ENCODE measurements at regions not wholly inside any gene's neighbourhood (a gene's known extent, or its start where the extent isn't known, plus 50 kb on each side); places are given as distances from the start of the nearest gene placed in this dataset.
"Not testable (repeated sequence)": the region's sequence is repeated elsewhere in the genome, so short reads cannot be mapped to it uniquely, and the experiment has no call there.

DNA sequence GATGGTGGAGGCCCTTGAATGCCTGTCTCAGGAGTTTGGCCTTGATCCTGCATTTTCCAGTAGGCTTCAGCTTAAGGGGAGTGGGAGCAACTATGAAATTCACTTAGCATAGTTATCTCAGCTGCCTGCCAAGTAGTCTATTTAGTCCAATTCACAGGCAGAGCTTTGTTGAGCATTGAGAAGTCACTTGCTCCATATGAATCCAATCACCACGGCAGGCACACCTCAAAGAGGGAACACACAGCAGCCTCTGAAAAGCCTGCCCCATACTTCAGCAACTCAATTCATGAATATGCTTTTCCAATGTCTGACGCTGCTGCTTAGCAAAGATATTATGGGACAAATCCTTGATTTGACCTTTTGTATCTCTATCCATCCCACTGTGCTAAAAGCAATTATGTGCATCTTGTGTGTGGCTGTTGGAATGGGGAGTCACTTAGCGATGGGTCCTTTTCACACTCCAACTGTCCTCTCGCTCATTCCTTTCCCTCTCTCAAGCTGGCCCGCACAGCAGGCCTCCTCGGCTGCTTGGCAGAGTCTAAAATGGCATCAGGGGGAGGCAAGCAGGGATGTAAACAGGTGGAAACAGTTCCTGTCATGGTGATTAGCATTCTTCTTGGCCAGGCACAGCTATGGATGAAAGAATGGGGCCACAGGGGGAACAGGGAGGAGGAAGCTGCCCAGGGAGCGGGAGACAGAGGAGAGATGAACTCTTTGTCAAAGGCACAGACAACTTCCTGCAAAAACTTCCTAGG lies 56.0 kb upstream of the LRPPRC start:
- no peak for DNase-seq (ENCODE audit: low spot score)

DNA sequence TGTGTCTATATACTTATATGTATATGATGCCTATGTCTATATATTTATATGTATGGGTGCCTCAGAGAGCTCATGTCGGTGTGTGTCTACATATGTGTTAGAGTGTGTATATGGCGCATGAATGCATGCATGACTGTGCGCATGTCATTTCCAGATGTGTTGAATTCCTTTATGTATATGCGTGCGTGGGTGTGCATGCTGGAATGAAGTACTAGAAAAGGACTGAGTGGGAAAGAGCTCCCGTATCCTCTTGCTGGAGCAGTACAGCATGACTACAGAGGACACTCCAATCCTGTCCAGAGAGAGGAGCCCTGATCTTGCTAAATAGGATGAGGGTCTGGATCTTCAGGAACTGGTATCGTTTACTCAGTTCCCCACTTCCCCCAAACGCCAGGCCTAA lies 56.8 kb upstream of the LRPPRC start:
- no peak for DNase-seq (ENCODE audit: low spot score)

DNA sequence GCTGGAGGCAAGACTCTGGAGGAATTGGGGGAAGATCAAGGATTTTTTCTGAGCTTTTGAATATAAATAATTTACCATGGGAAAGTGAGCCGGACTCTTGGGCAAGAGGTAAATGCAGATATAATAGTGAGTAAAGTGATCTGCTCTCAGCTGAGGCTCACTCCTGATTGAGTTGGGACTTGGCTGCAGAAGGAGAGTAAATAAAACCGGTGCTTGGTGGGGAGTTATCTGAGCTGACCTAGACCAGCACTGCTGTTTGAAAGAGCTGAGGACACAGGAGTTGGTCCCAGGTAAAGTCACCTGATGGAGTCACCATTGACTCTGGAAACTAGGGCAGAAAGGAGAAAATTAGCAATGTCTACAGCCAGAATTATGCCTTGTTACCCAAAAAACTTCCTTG lies 57.3 kb upstream of the LRPPRC start:
- no peak for DNase-seq (ENCODE audit: low spot score)

DNA sequence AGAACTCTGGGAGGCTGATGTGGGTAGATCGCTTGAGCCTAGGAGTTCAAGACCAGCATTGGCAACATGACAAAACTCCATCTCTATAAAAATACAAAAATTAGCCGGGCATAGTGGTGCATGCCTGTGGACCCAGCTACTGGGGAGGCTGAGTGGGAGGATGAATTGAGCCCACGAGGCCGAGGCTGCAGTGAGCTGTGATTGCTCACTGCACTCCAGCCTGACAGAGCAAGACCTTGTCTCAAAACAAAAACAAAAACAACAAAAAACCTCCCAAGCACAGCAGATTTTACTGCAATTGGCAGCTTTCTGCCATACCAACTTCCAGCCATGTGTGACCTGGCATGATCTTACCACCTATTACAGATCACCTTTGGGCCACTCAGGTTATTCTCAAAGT lies 57.7 kb upstream of the LRPPRC start:
- no peak for DNase-seq (ENCODE audit: low spot score)

DNA sequence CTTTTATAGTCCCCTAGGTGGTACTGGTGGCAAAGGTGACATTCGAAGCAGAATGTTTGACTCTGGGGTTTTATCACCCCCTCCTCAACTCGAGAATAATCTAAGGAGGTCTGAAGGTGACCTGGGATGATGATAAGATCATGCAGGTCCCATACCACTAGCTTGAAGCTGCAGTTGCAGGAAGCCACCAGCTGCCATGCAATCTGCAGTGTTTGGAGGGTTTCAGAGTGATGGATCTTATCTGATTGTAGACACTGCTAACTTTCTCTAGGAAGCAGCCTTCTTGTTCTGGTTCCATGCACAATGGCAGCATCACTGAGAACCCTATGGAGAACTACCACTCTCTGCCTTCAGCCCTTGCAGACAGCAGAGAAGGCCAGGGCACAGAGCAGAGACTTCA lies 59.4 kb upstream of the LRPPRC start:
- no peak for DNase-seq (ENCODE audit: low spot score)

DNA sequence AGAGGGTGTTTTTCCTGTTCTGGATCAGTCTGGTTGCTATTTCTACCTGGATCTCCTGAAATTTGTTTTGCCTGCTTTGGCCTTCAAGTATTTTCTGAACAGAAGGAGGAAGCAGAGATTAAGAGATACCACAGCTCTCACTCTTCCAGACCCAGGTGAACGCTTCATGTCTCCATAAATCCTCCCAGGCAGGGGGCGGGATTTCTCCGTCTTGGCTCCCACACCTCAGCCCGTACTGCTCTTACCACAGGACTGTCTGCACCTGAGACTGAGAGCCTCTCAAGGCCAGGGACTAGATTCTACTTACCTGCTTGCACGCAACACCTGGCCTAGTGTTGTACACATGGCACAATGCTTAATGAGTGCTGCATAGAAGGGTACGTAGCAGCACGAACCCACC lies 59.9 kb upstream of the LRPPRC start:
- no peak for DNase-seq (ENCODE audit: low spot score)

DNA sequence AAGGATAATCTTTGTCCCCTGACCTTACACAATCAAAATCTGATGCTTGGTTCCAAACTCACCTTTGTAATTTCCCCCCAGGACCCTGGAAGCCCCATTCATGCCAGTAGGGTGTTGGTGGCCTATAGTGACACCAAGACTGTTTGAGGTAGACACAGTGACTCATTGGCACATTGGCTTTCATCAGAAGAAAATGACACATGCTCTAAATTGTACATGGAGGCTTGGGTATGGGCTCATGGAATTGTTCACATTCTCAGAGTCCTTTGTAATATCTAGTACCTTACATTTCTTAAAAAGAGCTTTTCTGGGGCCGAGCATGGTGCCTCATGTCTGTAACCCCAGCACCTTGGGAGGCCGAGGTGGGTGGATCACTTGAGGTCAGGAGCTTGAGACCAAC lies 61.2 kb upstream of the LRPPRC start:
- DNase-seq (ENCODE audit: low spot score), result no peak

DNA sequence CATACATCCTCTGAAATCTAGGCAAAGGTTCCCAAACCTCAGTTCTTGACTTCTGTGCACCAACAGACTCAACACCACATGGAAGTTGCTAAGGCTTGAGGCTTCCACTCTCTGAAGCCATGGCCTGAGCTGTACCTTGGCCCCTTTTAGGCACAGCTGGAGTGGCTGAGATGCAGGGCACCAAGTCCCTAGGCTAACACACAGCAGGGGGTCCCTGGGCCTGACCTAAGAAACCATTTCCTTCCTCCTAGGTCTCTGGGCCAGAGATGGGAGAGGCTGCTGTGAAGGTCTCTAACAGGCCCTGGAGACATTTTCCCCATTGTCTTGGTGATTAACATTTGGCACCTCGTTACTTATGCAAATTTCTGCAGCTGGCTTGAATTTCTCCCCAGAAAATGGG lies 64.5 kb upstream of the LRPPRC start:
- not testable (repeated sequence) for DNase-seq (ENCODE audit: low spot score)

DNA sequence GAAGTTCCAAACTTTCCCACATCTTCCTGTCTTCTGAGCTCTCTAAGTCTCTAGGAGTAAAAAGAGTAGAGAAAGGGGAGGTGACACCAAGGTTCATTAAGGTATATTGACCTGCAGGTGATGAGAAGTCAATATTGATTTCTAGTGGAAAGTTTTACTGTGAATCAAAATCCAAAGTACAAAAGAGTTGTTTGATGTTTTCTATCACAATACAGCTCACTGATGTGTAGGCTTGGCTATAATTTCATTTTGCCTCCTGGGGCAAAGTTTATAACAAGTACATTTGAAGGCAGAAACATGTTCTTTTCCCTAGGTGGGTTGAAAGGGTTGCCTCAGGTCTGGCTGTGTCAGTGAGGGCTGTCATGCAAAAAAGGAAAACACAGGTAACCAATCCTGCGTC lies 65.2 kb upstream of the LRPPRC start:
- no peak for DNase-seq (ENCODE audit: low spot score)

DNA sequence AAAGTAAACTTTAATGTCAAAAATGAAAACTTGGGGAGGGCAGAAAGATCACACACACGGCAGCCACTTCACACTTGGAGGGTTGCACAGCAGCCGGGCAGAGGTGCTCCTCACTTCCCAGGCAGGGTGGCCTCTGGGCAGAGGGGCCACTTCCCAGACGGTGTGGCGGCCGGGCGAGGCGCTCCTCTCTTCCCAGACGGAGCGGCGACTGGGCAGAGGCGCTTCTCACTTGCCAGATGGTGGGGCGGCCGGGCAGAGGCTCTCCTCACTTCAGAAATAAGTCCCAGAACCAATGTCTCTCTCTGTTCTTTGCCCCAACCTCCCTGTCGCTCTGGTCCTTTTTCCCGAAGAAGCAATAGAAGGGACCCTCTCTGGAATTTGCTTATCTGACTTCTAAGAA lies 65.7 kb upstream of the LRPPRC start:
- DNase-seq (ENCODE audit: low spot score), result no peak

DNA sequence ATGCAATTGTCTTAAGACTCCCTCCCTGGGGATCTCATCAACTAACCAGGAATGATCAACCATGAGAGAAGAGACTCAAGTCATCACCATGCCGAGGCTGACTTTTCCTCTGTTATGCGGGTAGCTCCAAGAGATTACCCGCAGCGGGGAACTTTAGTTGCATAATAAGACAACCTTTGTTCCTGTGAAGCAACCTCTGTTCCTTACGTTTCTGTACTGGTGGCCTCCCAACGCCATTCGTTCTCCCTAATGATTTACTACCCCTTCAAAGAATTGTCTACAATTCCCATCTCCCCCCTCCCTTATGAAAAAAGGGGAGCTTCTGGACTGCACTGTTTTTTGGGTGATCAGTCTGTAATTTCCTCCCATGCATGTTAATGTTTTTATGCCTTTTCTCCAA lies 66.1 kb upstream of the LRPPRC start:
- DNase-seq (ENCODE audit: low spot score), result no peak

DNA sequence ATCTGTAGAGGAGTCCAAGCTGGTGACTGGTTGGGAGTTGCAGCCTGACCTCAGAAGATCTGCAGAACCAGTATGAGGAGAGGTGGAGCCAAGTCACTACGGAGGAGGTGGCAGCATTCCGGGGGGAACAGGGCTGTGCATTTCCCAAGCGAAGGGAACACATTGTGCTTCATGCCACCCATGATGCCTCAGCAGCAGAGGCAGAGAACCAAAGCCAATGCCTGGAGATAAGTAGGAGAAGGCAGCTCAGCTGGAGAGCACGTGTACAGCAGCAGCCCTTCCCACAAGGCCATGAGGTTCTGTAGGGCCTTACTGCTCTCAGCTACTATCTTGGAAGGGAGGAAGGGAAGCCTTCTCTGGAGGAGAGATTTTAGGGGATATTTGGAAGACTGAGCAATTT lies 67.2 kb upstream of the LRPPRC start:
- DNase-seq (ENCODE audit: low spot score), result no peak

DNA sequence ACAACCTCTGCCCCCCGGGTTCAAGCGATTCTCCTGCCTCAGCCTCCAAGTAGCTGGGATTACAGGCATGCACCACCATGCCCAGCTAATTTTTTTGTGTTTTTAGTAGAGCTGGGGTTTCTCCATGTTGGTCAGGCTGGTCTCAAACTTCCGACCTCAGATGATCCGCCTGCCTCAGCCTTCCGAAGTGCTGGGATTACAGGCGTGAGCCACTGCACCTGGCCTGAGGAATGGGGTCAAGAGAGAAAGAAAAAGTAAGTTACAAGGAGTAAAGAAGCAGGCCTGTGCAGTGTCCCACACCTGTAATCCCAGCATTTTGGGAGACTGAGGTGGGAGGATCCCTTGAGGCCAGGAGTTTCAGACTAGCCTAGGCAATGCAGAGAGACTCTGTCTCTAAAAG lies 68.5 kb upstream of the LRPPRC start:
- not testable (repeated sequence) for DNase-seq (ENCODE audit: low spot score)

DNA sequence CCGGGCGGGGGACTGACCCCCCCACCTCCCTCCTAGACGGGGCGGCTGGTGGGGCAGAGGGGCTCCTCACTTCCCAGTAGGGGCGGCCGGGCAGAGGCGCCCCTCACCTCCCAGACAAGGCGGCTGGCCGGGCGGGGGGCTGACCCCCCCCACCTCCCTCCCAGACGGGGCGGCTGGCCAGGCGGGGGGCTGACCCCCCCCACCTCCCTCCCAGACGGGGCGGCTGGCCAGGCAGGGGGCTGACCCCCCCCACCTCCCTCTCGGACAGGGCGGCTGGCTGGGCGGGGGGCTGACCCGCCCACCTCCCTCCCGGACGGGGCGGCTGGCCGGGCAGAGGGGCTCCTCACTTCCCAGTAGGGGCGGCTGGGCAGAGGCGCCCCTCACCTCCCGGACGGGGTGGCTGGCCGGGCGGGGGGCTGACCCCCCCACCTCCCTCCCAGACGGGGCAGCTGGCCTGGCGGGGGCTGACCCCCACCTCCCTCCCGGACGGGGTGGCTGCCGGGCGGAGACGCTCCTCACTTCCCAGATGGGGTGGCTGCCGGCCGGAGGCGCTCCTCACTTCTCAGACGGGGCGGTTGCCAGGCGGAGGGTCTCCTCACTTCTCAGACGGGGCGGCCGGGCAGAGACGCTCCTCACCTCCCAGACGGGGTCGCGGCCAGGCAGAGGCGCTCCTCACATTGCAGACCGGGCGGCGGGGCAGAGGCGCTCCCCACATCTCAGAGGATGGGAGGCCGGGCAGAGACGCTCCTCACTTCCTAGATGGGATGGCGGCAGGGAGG lies 71.4 kb upstream of the LRPPRC start:
- DNase-seq (ENCODE audit: low spot score), result not testable (repeated sequence)

DNA sequence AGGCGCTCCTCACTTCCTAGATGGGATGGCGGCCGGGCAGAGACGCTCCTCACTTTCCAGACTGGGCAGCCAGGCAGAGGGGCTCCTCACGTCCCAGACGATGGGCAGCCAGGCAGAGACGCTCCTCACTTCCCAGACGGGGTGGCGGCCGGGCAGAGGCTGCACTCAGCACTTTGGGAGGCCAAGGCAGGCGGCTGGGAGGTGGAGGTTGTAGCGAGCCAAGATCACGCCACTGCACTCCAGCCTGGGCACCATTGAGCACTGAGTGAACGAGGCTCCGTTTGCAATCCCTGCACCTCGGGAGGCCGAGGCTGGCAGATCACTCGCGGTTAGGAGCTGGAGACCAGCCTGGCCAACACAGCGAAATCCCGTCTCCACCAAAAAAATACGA lies 72.0 kb upstream of the LRPPRC start:
- not testable (repeated sequence) for DNase-seq (ENCODE audit: low spot score)

DNA sequence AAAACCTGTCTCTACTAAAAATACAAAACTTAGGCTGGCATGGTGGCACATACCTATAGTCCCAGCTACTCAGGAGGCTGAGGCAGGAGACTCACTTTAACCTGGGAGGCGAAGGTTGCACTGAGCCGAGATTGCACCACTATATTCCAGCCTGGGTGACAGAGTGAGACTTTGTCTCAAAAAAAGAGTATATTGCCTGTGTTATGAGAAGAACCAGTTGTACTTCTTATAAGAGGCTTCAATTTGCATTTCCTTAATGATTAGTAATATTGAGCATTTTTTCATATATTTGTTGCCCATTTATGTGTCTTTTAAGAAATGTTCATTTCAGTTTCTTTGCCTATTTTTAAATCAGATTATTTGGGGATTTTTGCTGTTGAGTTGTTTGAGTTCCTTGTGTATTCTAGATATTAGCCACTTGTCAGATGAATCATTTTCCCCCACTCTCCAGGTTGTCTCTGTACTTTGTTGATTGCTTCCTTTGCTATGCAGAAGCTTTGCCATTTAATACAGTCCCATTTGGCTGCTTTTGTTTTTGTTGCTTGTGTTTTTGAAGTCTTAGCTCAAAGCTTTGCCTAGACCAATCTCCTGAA lies 75.8 kb upstream of the LRPPRC start:
- DNase-seq (ENCODE audit: low spot score), result no peak

DNA sequence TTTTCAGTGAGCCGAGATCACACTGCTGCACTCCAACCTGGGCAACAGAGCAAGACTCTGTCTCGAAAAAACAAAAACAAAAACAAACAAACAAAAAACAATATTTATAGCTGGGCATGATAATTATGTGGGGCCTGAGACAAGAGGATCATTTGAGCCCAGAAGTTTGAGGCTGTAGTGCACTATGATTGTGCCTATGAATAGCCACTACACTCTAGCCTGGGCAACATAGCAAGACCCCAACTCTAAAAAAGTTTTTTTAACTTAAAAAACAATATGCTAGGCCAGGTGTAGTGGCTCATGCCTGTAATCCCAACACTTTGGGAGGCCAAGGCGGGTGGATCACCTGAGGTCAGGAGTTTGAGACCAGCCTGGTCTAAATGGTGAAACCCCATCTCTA lies 77.9 kb upstream of the LRPPRC start:
- not testable (repeated sequence) for DNase-seq (ENCODE audit: low spot score)

DNA sequence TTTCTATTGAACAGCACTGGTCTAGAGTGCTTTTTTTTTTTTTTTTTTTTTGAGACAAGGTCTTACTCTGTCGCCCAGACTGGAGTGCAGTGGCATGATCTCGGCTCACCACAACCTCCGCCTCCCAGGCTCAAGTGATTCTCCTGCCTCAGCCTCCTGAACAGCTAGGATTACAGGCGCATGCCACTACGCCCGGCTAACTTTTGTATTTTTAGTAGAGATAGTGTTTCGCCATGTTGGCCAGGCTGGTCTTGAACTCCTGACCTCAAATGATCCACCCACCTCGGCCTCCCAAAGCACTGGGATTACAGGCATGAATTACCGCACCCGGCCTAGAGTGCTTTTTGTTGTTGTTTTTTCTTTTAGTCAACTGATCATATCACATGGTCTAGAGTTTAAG lies 79.0 kb upstream of the LRPPRC start:
- DNase-seq (ENCODE audit: low spot score), result not testable (repeated sequence)

DNA sequence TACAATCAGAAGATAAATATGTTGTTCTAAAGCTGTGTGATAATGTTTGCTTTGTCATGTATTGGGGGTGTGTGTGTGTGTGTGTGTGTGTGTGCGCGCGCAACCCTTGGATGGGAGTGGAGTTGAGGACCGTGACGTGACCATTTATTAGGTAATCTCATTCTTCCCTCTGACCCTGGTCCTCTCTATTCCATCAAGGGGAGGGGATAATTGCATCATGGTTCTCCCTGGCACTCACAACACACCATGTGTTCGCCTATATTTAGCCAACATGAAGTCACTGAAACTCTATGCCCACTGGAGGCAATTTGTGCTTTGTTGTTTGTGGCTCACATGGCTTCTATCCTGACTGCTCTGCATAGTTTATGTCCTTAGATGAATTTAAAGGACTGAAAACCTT lies 79.8 kb upstream of the LRPPRC start:
- DNase-seq (ENCODE audit: low spot score), result no peak

DNA sequence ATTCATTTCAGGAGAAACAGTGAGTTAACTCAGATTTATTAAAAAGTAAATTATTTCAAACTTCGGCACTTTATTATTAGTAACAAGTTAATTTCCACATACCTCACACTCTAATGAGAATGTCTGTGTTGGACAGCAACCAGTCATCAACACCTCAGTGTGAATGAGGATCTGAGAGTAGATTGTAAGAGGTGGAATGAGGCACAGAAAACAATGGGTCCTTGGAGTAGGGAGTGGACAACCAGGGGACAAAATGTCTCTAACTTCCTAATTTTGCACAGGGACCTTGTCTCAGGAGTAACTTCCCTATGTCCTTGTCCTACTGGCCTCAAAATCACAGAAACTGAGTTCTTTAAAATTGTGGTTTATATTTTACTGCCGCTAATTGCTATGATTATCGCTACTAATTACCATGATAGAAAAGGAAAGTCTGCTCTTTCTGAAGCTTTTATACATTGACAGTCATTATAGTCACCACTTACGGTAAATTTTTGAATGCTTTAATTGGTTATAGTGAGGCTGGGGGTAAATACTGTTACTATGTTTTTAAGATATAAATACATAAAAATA lies 82.2 kb upstream of the LRPPRC start:
- no peak for DNase-seq (ENCODE audit: low spot score)

DNA sequence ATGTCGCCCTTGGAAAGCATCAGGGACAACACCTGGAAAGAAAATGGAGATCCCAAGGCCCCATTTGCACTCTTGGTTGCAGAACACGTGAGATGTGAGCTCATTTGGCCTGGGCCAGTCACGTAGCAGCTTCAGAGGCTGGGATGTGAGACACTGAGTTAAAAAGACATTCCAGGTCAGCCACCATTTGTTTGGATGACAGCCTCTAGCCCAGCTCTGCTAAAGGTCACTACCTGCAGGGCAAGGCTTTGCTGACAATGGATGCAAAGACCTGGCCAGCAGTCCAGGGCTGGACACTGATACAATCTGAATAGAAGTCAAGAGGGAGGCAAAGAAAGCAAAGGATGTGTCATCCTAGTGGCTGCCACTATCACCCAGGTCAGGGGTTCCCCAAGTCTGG lies 83.9 kb upstream of the LRPPRC start:
- DNase-seq (ENCODE audit: low spot score), result no peak

DNA sequence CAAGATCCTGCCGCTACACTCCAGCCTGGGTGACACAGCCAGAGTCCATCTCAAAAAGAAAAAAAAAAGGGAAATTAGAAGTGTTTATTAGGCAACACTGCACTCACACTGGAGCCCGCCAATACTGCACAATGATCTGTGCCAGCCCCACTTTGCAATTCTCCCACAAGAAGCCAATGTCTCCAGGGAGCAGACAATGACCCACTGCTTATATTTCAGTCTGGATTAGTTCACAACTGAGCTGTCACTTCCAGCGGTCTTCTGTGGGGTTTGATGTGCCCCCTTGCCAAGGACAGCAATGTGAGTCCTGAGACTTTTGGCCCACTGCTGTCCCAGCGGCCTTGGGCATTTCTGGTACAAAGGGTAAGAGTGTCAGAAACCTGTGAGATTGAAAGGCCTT lies 85.6 kb upstream of the PPM1B start:
- no peak for DNase-seq (ENCODE audit: low spot score)

DNA sequence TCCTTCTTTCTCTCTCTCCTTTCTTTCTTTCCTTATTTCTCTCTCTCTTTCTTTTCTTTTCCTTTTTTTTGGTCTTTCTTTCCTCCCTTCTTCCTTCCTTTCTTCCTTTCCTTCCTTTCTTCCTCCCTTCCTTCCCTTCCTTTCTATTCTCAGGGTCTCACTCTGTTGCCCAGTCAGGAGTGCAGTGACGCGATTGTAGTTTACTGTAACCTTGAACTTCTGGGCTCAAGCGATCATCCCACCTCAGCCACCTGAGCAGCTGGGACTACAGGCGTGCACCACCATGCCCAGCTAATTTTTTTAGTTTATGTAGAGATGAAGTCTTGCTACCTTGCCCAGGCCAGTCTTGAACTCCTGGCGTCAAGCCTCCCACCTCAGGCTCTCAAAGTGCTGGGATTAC lies 83.8 kb upstream of the PPM1B start:
- no peak for DNase-seq (ENCODE audit: low spot score)

Measured in hematopoietic multipotent progenitor cell treated with erythropoietin and hydrocortisone succinate and interleukin-3 and kit ligand, for 17 days (in vitro differentiated cells).